ENCODE measurements at regions not wholly inside any gene's neighbourhood (a gene's known extent, or its start where the extent isn't known, plus 50 kb on each side); places are given as distances from the start of the nearest gene placed in this dataset.

- no peak for DNase-seq (ENCODE audit: low read depth)
- no peak overlapping the region for H3K4me3 ChIP-seq (ENCODE audit: low read depth, low read length)
- TF ChIP-seq CTCF (IDR thresholded peaks at IDR 0.05; ENCODE audit: insufficient read depth, low read depth, low read length), result no peak
These were observed 454.5 kb downstream of the TMA16 start for GRCh38 chr4:163948920-163949455.

GRCh38 chr4:163949976-163950601, 455.6 kb downstream of the TMA16 start:
- no peak for DNase-seq (ENCODE audit: low read depth)
- H3K4me3 ChIP-seq (ENCODE audit: low read depth, low read length), result no peak overlapping the region
- no peak for TF ChIP-seq CTCF (IDR thresholded peaks at IDR 0.05; ENCODE audit: insufficient read depth, low read depth, low read length)

- no peak for DNase-seq (ENCODE audit: low read depth)
- H3K4me3 ChIP-seq (ENCODE audit: low read depth, low read length), result no peak overlapping the region
- no peak for TF ChIP-seq CTCF (IDR thresholded peaks at IDR 0.05; ENCODE audit: insufficient read depth, low read depth, low read length)
These were observed 460.8 kb downstream of the TMA16 start for GRCh38 chr4:163955288-163955687.

- DNase-seq (ENCODE audit: low read depth), result no peak
- no peak for TF ChIP-seq CTCF (IDR thresholded peaks at IDR 0.05; ENCODE audit: insufficient read depth, low read depth, low read length)
- no peak overlapping the region for H3K4me3 ChIP-seq (ENCODE audit: low read depth, low read length)
These were observed 464.3 kb downstream of the TMA16 start for GRCh38 chr4:163958751-163959150.

GRCh38 chr4:163959932-163960331, 465.4 kb downstream of the TMA16 start:
- TF ChIP-seq CTCF (IDR thresholded peaks at IDR 0.05; ENCODE audit: insufficient read depth, low read depth, low read length), result no peak
- no peak overlapping the region for H3K4me3 ChIP-seq (ENCODE audit: low read depth, low read length)
- DNase-seq (ENCODE audit: low read depth), result no peak

GRCh38 chr4:163966612-163967011, 472.1 kb downstream of the TMA16 start:
- TF ChIP-seq CTCF (IDR thresholded peaks at IDR 0.05; ENCODE audit: insufficient read depth, low read depth, low read length), result no peak

GRCh38 chr4:163967263-163967662, 472.8 kb downstream of the TMA16 start:
- TF ChIP-seq CTCF (IDR thresholded peaks at IDR 0.05; ENCODE audit: insufficient read depth, low read depth, low read length), result no peak
- H3K4me3 ChIP-seq (ENCODE audit: low read depth, low read length), result no peak overlapping the region
- DNase-seq (ENCODE audit: low read depth), result no peak

More at GRCh38 chr4:163966612-163967011, 472.1 kb downstream of the TMA16 start:
- no peak overlapping the region for H3K4me3 ChIP-seq (ENCODE audit: low read depth, low read length)
- no peak for DNase-seq (ENCODE audit: low read depth)

Measured in fibroblast of villous mesenchyme (primary cell).